Erythroblast (primary cell): ENCODE measurements at regions not wholly inside any gene's neighbourhood (a gene's known extent, or its start where the extent isn't known, plus 50 kb on each side); places are given as distances from the start of the nearest gene placed in this dataset.

Source experiments
- GATA1 ChIP-seq: IDR thresholded peaks from 2 replicates; pipeline ENCODE4 v1.6.1; 2011; ENCODE audit warnings: low read depth, mild to moderate bottlenecking, control low read depth, low read length, moderate library complexity
- POLR2A ChIP-seq: IDR thresholded peaks from 2 replicates; pipeline ENCODE4 v1.6.1; 2011; ENCODE audit warnings: mild to moderate bottlenecking, low read length

DNA sequence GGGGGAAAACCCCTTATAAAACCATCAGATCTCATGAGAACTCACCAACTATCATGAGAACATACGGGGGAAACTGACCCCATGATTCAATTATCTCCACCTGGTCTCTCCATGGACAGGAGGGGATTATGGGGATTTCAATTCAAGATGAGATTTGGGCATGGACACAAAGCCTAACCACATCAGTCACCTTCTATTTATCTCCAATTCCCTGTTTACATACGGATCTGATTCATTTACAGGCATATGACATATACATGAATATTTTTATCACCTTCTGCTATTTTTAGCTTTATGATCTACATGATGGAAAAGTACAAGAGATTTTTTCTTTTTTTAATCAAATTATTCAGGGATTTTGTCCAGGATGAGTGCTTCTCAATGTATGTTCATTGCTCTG lies 944.5 kb downstream of the REEP3 start:
- TF ChIP-seq POLR2A: no peak
- no peak for TF ChIP-seq GATA1
